ENCODE measurements at regions not wholly inside any gene's neighbourhood (a gene's known extent, or its start where the extent isn't known, plus 50 kb on each side); places are given as distances from the start of the nearest gene placed in this dataset.

DNA sequence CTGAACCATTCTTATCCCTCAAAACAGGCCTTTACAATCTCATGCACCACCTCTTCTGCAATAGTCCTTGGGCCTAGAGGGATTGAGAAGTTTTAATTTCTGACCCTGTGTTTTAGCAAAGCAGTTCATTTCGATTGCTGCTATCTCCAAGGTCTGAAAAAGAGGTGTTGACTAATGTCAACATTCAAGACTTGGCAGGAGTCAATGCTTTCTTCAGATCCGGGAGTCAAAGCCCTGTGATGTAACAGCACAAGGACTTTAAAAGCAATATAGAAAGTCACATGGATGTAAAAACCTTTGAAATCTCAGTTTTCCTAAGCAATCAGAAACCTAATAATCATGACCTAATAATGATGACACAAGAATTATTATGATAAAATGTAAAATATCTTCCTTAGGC lies 133.8 kb downstream of the ADAM29 start:
- ChIA-PET CTCF (no interaction called here), POLR2A (no interaction called here)
- DNase-seq (ENCODE audit: extremely low spot score), result no peak
- TF ChIP-seq, protein P1, sequence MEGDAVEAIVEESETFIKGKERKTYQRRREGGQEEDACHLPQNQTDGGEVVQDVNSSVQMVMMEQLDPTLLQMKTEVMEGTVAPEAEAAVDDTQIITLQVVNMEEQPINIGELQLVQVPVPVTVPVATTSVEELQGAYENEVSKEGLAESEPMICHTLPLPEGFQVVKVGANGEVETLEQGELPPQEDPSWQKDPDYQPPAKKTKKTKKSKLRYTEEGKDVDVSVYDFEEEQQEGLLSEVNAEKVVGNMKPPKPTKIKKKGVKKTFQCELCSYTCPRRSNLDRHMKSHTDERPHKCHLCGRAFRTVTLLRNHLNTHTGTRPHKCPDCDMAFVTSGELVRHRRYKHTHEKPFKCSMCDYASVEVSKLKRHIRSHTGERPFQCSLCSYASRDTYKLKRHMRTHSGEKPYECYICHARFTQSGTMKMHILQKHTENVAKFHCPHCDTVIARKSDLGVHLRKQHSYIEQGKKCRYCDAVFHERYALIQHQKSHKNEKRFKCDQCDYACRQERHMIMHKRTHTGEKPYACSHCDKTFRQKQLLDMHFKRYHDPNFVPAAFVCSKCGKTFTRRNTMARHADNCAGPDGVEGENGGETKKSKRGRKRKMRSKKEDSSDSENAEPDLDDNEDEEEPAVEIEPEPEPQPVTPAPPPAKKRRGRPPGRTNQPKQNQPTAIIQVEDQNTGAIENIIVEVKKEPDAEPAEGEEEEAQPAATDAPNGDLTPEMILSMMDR (IDR thresholded peaks at IDR 0.05; ENCODE audit: control extremely low read depth, extremely low read depth, low read depth, missing control alignments), result no peak

DNA sequence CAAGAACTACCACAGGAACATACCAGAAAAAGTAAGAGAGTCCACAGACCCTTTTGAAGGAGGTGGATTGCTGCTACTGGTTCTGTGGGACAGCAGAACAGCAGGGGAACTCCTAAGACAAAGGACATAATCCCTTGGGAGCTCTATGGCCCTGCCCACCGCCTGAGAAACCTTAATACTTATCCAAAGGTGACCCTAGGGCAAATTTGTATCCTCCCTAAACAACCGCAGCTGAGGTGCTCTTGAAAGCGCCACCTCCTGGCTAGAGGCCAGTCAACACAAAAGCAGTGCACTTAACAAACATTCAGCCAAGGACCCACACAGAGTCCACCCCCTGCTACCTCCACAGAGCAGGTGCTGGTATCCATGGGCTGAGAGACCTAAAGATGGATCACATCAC lies 136.8 kb downstream of the ADAM29 start:
- ChIA-PET POLR2A (no interaction called here), CTCF (interaction anchor here (1.2 to 2.1 kb wide), 2 partner anchors 10 to 17 kb away, joined by 3 to 5 read pairs; no protein-coding TSS in a partner anchor)
- DNase-seq (ENCODE audit: extremely low spot score), result no peak
- TF ChIP-seq, protein P1 (IDR thresholded peaks at IDR 0.05; ENCODE audit: control extremely low read depth, extremely low read depth, low read depth, missing control alignments), result no peak

DNA sequence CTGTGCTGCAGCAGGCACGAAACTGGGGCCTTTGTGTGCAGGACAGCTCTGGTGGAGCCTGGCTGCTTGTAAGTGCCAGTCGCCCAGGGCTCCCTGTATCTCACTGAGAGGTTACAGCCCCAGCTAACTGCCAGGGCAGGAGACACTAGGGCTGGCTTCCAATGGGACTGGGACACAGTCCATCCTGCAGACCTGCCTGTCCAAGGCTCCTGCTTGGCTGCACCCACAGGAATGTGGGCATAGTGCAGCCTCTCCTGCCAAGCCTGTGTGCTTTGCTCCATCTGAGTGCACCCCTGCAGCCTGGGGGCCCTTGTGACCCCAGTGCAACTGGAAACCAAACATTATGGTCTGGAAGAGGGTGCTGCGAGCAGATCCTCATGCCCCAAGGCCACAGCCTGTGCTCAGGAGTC lies 144.0 kb downstream of the ADAM29 start:
- CTCF ChIA-PET, result no interaction called here
- DNase-seq (ENCODE audit: extremely low spot score), result no peak
- POLR2A ChIA-PET, result no interaction called here
- TF ChIP-seq, protein P1 (IDR thresholded peaks at IDR 0.05; ENCODE audit: control extremely low read depth, extremely low read depth, low read depth, missing control alignments), result no peak

DNA sequence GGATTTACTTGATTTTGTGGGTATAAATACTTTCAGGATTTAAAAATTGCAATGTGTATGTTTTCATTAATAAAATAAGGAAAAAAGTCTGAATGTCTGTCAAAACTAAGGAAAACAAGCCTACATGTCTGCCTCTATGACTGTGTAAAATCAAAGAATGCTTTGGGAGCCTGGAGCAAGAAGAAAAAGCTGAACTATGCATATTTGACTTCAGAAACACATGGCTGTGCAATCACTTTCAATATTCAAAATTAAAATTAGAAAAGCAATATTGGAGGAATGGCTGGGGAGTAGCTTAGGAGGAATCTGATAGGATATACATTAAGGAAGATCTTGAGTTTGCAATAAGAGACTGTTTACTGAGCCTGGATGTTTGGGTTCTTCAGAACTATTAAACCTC lies 147.1 kb downstream of the ADAM29 start:
- CTCF ChIA-PET, result interaction anchor here (0.6 to 1.1 kb wide), 3 partner anchors 9 to 19 kb away, joined by 3 read pairs; no protein-coding TSS in a partner anchor
- no peak for DNase-seq (ENCODE audit: extremely low spot score)
- TF ChIP-seq, protein P1 (IDR thresholded peaks at IDR 0.05; ENCODE audit: control extremely low read depth, extremely low read depth, low read depth, missing control alignments), result no peak
- POLR2A ChIA-PET, result no interaction called here

DNA sequence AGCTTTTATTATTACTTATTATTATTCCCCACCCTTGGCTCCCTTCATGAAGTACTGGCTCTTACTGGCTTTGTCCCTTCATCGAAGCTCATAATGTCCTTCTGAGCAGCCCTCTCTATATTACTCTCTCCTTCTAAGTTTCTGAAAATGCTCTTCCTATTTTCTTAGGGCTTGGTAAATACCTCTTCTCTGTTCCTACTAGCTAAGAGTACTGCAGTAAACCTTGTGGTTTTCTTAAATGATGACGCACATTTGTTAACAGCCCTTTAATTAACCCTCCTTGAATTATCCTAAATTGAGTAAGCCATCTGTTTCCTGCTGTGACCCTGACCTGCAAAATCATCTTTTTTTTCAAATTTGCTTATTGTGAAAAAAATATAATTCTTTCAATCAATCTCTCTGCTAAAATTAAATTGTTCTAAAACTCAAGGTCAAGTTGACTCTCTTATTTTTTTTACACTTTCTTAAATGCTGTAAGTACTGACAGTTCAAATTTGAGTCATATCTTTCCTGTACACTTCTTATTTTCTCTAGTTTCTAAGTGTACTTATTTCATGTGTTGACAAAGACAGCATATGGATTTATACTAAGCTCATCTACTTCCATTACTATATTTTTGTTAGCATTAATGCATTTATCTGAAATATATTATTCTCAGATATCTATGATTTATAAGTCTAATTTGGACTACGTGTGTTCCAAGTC lies 148.9 kb downstream of the ADAM29 start:
- TF ChIP-seq, protein P1 (IDR thresholded peaks at IDR 0.05; ENCODE audit: control extremely low read depth, extremely low read depth, low read depth, missing control alignments), result no peak
- CTCF ChIA-PET, result interaction anchor here (1.2 kb wide), 1 partner anchor 14 kb away, joined by 3 read pairs; no protein-coding TSS in a partner anchor
- POLR2A ChIA-PET, result no interaction called here
- no peak for DNase-seq (ENCODE audit: extremely low spot score)

DNA sequence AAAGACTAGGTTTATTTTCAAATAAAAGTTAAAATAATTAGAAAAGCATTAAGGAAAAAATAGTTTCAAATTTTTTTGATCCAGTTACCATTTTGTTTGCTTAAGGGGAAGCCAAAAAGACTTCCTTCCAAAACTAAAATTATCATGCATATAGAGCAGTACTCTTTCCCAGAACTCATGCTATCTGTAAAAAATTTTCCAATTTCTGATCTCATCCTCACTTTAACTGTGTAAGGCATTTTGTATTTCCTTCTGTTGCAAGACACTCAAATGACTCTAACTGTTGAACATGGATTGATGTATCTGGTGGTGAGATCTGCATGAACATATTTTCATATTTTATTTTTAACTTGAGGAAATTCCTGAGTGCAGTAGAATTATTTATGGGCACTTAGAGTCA lies 150.1 kb downstream of the ADAM29 start:
- TF ChIP-seq, protein P1 (IDR thresholded peaks at IDR 0.05; ENCODE audit: control extremely low read depth, extremely low read depth, low read depth, missing control alignments), result no peak
- no peak for DNase-seq (ENCODE audit: extremely low spot score)
- CTCF ChIA-PET, result no interaction called here
- POLR2A ChIA-PET, result no interaction called here

Measured in GM10248 (cell line).